MM.1S (cell line): ENCODE measurements at regions not wholly inside any gene's neighbourhood (a gene's known extent, or its start where the extent isn't known, plus 50 kb on each side); places are given as distances from the start of the nearest gene placed in this dataset.

Source experiments
- EZH2 ChIP-seq: fragments of 300-600 bp; sonication (generic); optimal IDR thresholded peaks from 2 replicates; pipeline ENCODE3; 2017; ENCODE audit warnings: low read depth, mild to moderate bottlenecking, antibody characterized with exemption, low read length, mixed read lengths
- EZH2phosphoT487 ChIP-seq: fragments of 300-600 bp; sonication (generic); IDR thresholded peaks from 2 replicates; pipeline ENCODE4 v1.6.1; 2018; ENCODE audit warnings: antibody characterized with exemption, low read length
- TF ChIP-seq, protein P1 (sequence below): fragments of 300-600 bp; sonication (generic); IDR thresholded peaks from 2 replicates; pipeline ENCODE4 v1.5.1; 2016; ENCODE audit warnings: antibody characterized with exemption, low read length, mixed read lengths

DNA sequence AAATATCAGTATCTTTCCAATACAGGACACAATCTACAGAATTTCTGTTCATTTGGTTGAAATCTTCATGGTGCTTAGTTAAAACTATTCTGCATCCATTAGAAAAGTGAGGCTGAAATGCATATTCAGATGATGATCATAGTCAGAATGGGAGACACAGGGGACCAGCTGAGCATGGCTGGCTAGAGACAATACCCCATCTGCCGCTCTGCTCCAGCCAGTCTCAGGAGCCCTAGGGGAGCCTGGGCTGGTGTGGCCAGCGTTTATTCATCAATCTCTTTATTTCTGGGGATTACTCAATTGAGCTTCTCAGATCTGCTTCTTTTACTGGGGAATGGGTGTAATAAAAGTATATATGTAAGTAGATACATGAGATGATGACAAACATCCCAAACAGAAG lies 470.9 kb upstream of the CDIN1 start:
- TF ChIP-seq, protein P1, sequence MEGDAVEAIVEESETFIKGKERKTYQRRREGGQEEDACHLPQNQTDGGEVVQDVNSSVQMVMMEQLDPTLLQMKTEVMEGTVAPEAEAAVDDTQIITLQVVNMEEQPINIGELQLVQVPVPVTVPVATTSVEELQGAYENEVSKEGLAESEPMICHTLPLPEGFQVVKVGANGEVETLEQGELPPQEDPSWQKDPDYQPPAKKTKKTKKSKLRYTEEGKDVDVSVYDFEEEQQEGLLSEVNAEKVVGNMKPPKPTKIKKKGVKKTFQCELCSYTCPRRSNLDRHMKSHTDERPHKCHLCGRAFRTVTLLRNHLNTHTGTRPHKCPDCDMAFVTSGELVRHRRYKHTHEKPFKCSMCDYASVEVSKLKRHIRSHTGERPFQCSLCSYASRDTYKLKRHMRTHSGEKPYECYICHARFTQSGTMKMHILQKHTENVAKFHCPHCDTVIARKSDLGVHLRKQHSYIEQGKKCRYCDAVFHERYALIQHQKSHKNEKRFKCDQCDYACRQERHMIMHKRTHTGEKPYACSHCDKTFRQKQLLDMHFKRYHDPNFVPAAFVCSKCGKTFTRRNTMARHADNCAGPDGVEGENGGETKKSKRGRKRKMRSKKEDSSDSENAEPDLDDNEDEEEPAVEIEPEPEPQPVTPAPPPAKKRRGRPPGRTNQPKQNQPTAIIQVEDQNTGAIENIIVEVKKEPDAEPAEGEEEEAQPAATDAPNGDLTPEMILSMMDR = no peak
- no peak for TF ChIP-seq EZH2phosphoT487
- no peak for TF ChIP-seq EZH2
